Central memory CD4-positive, alpha-beta T cell (primary cell): ENCODE measurements at regions not wholly inside any gene's neighbourhood (a gene's known extent, or its start where the extent isn't known, plus 50 kb on each side); places are given as distances from the start of the nearest gene placed in this dataset.
"Not testable (repeated sequence)": the region's sequence is repeated elsewhere in the genome, so short reads cannot be mapped to it uniquely, and the experiment has no call there.

Source experiments
- DNase-seq: peaks from one replicate; pipeline ENCODE4 v3.0.0; 2022

- DNase-seq: no peak
Observed at GRCh38 chr5:127216143-127216542, 74.5 kb upstream of the MEGF10 start.

- no peak for DNase-seq
Observed at GRCh38 chr5:127216898-127217675, 73.5 kb upstream of the MEGF10 start.

GRCh38 chr5:127221936-127222335 lies 68.7 kb upstream of the MEGF10 start:
- not testable (repeated sequence) for DNase-seq

GRCh38 chr5:127222571-127223156 lies 67.9 kb upstream of the MEGF10 start:
- not testable (repeated sequence) for DNase-seq

GRCh38 chr5:127223256-127223974 lies 67.2 kb upstream of the MEGF10 start:
- no peak for DNase-seq

- DNase-seq: no peak
Observed at GRCh38 chr5:127227881-127228280, 62.7 kb upstream of the MEGF10 start.

GRCh38 chr5:127228540-127229184 lies 61.9 kb upstream of the MEGF10 start:
- DNase-seq: no peak

- DNase-seq: peak; percentile 50
Observed at GRCh38 chr5:127229185-127229889, 61.3 kb upstream of the MEGF10 start.

GRCh38 chr5:127231118-127231517 lies 59.5 kb upstream of the MEGF10 start:
- no peak for DNase-seq

GRCh38 chr5:127233590-127233989 lies 57.0 kb upstream of the MEGF10 start:
- DNase-seq: no peak

GRCh38 chr5:127235136-127235535 lies 55.5 kb upstream of the MEGF10 start:
- DNase-seq: no peak

- no peak for DNase-seq
Observed at GRCh38 chr5:127236254-127236653, 54.3 kb upstream of the MEGF10 start.
